ENCODE measurements at regions not wholly inside any gene's neighbourhood (a gene's known extent, or its start where the extent isn't known, plus 50 kb on each side); places are given as distances from the start of the nearest gene placed in this dataset.

DNA sequence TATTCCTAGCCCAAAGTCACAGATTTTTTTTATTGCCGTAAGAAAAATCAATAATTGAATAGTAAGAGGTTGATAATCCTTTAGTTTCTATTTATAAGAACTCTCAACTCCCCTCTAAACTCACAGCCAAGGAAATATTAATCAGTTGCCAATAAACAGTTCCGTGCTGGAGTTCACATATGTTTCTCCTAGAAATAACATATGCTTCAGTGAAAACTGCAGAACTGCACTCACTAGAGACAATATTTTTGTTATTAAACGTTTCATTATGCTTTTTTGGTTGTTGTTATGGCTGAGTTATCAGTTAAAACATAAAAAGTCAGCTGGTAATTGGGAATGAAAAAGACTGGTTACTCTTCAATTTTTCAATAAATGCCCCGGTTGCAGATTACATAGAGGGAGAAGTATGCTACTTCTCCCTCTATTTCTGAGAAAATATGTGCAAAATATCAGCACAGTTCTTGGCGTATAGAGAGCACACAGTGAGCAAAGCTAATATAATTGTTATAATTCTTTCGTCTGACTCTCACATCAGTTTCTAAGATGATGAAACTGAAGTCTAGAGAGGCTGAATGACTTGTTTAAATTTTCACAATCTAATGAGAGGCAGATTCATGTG lies 781.2 kb upstream of the GRM7 start:
- ATAC-seq (no peak), DNase-seq (no peak)
- Histone ChIP-seq H3K9me3 (peaks cover 0 to 6% of the 10 kb centered on the region in 2 donors), H3K4me1 (no peaks in the 10 kb centered on the region), H3K27ac (no peak overlapping the region), H3K36me3 (no peaks in the 10 kb centered on the region), H3K27me3 (no peaks in the 10 kb centered on the region), H3K4me3 (no peak overlapping the region)
- intact Hi-C loops (cut with DNase I): no loop called here
- no peak for TF ChIP-seq CTCF (IDR thresholded peaks at IDR 0.05)

GRCh38 chr3:6088433-6088832 lies 772.5 kb upstream of the GRM7 start:
- H3K36me3 ChIP-seq: no peaks in the 10 kb centered on the region
- no peak for TF ChIP-seq CTCF (IDR thresholded peaks at IDR 0.05)
- H3K9me3 ChIP-seq: no peaks in the 10 kb centered on the region
- H3K4me3 ChIP-seq: no peak overlapping the region
- H3K27me3 ChIP-seq: no peaks in the 10 kb centered on the region
- DNase-seq (no peak), ATAC-seq (no peak)
- intact Hi-C loops (cut with DNase I): no loop called here
- H3K27ac ChIP-seq: no peak overlapping the region
- no peaks in the 10 kb centered on the region for H3K4me1 ChIP-seq

- DNase-seq: no peak
- no peaks in the 10 kb centered on the region for H3K36me3 ChIP-seq
- H3K4me3 ChIP-seq: no peak overlapping the region
- no peaks in the 10 kb centered on the region for H3K27me3 ChIP-seq
- intact Hi-C loops (cut with DNase I): no loop called here
- no peak for TF ChIP-seq CTCF (IDR thresholded peaks at IDR 0.05)
- H3K27ac ChIP-seq: no peak overlapping the region
- H3K9me3 ChIP-seq: no peaks in the 10 kb centered on the region
- no peak for ATAC-seq
- no peaks in the 10 kb centered on the region for H3K4me1 ChIP-seq
Observed at GRCh38 chr3:6089780-6090179, 771.1 kb upstream of the GRM7 start.

- no peaks in the 10 kb centered on the region for H3K27me3 ChIP-seq
- H3K27ac ChIP-seq: no peak overlapping the region
- H3K36me3 ChIP-seq: no peaks in the 10 kb centered on the region
- H3K4me3 ChIP-seq: no peak overlapping the region
- ATAC-seq (no peak), DNase-seq (no peak)
- H3K9me3 ChIP-seq: no peaks in the 10 kb centered on the region
- TF ChIP-seq CTCF (IDR thresholded peaks at IDR 0.05): no peak
- no peaks in the 10 kb centered on the region for H3K4me1 ChIP-seq
- intact Hi-C loops (cut with DNase I): no loop called here
Observed at GRCh38 chr3:6091262-6091661, 769.7 kb upstream of the GRM7 start.

DNA sequence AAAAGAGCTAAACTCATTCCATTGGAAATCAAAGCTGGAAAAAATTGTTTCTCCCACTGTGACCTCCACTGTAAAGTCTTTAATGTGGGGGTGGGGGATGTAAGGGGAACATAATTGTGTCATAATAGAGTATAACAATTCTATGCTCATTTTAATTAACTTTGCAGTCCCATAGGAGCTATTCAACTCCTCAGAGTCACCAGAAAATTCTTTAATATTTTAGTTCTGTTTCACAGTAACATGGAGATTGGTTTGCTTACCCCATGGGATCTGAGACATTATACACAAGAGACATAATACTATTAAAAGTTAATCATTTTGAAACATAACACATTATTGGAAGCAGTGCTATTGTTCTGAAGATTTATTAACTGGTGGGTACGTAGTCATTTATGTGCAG lies 765.9 kb upstream of the GRM7 start:
- Histone ChIP-seq H3K4me1 (no peaks in the 10 kb centered on the region), H3K27me3 (no peaks in the 10 kb centered on the region), H3K9me3 (no peaks in the 10 kb centered on the region), H3K36me3 (no peaks in the 10 kb centered on the region), H3K27ac (no peak overlapping the region), H3K4me3 (no peak overlapping the region)
- no peak for DNase-seq
- TF ChIP-seq CTCF (IDR thresholded peaks at IDR 0.05): no peak
- intact Hi-C loops (cut with DNase I): no loop called here
- no peak for ATAC-seq
